ENCODE measurements at regions not wholly inside any gene's neighbourhood (a gene's known extent, or its start where the extent isn't known, plus 50 kb on each side); places are given as distances from the start of the nearest gene placed in this dataset.
"Not testable (repeated sequence)": the region's sequence is repeated elsewhere in the genome, so short reads cannot be mapped to it uniquely, and the experiment has no call there.

GRCh38 chr6:74892091-74892490 is 313.8 kb downstream of the COL12A1 start:
- DNase-seq (ENCODE audit: low read depth) = no peak
- TF ChIP-seq, protein P1, sequence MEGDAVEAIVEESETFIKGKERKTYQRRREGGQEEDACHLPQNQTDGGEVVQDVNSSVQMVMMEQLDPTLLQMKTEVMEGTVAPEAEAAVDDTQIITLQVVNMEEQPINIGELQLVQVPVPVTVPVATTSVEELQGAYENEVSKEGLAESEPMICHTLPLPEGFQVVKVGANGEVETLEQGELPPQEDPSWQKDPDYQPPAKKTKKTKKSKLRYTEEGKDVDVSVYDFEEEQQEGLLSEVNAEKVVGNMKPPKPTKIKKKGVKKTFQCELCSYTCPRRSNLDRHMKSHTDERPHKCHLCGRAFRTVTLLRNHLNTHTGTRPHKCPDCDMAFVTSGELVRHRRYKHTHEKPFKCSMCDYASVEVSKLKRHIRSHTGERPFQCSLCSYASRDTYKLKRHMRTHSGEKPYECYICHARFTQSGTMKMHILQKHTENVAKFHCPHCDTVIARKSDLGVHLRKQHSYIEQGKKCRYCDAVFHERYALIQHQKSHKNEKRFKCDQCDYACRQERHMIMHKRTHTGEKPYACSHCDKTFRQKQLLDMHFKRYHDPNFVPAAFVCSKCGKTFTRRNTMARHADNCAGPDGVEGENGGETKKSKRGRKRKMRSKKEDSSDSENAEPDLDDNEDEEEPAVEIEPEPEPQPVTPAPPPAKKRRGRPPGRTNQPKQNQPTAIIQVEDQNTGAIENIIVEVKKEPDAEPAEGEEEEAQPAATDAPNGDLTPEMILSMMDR (IDR thresholded peaks at IDR 0.05; ENCODE audit: insufficient read depth, low read depth, low read length) = no peak
- H3K4me3 ChIP-seq (ENCODE audit: low read depth, low read length) = no peak overlapping the region

DNA sequence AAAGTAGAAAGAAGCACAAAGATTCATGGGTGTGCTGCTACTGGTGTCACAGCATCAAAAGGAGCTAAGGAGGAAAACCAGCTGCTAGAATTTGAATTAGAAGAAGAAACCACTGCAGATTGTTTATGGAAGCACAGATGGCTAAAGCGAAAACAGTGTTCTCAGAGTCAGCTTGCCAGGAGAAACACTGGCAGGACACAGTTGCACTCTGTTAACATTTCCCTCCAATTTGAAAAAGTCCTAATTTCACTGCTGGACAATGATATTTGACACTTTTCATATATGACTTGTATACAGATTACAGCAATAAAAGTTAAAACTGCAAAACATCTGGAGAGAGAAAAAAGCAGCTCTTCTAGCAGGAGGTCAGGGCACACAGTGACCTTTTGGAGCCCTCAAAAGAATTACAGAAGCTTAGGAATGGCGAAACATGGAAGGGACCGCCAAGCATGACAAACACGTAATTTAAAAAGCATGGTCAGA is 314.5 kb downstream of the COL12A1 start:
- DNase-seq (ENCODE audit: low read depth) = peak; percentile 75
- H3K4me3 ChIP-seq (ENCODE audit: low read depth, low read length) = no peak overlapping the region
- TF ChIP-seq, protein P1 (IDR thresholded peaks at IDR 0.05; ENCODE audit: insufficient read depth, low read depth, low read length) = no peak

DNA sequence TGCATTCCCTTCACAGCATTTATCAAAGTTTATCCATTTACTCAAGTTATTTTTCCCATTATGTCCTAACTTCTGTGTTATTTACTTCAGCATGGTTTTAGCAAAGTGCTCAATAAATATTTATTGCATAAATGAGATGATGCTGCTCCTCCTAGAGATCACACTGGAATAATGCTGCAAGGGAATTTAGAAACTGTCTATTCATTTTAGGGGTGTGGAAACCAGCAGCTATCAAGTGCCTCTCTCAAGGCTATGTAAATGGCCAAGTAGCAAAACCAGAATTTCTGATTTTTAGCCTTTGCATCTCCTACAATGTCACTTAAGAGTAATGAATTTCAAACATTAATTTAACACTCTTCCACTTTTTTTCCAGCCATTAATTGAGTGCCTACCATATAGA is 316.2 kb downstream of the COL12A1 start:
- TF ChIP-seq, protein P1 (IDR thresholded peaks at IDR 0.05; ENCODE audit: insufficient read depth, low read depth, low read length) = no peak
- no peak overlapping the region for H3K4me3 ChIP-seq (ENCODE audit: low read depth, low read length)
- DNase-seq (ENCODE audit: low read depth) = no peak

DNA sequence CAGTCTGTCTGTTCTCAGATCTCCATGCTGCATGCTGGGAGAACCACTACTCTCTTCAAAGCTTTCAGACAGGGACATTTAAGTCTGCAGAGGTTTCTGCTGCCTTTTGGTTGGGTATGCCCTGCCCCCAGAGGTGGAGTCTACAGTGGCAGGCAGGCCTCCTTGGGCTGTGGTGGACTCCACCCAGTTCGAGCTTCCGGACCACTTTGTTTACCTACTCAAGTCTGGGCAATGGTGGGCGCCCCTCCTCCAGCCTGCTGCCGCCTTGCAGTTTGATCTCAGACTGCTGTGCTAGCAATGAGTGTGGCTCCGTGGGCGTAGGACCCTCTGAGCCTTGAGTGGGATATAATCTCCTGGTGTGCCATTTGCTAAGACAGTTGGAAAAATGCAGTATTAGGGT is 317.1 kb downstream of the COL12A1 start:
- H3K4me3 ChIP-seq (ENCODE audit: low read depth, low read length); DNase-seq (ENCODE audit: low read depth): not testable (repeated sequence)

DNA sequence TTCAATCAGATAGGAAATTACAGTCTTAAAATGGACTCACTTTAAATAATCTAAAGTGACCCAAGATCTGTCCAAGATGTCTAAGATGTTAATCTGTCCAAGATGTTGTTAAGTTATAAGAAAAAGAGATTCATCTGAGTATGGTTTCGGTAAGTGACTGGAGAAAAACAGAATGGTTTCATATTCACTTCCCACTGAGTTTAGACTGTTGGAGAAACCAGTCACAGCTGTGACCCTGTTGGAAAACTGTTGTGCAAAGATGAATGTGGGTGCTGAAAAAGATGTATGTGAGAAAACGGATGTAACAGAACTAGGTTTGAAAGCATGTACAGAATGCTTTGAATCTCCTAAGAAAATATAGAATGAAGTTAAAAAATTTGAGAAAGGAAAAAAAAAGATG is 325.9 kb downstream of the COL12A1 start:
- TF ChIP-seq, protein P1 (IDR thresholded peaks at IDR 0.05; ENCODE audit: insufficient read depth, low read depth, low read length) = no peak
- H3K4me3 ChIP-seq (ENCODE audit: low read depth, low read length) = no peak overlapping the region
- no peak for DNase-seq (ENCODE audit: low read depth)

DNA sequence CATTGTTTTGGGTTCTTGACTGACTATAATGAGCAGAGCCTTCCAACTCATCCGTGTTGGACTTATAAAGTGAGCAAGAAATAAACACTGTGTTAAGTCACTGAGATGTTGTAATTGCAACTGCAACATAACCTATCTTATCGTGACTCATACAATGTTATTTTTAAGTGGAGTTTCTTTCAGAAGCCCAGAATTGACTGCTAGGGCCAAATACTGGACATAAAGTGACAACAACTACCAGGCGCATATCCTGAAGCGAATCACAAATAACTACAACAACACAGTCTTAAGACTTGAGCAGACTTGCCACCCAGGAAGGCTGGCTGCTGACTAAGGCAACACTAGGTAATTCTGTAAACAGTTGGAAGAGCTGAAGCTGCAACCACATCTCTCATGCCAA is 326.6 kb downstream of the COL12A1 start:
- H3K4me3 ChIP-seq (ENCODE audit: low read depth, low read length) = no peak overlapping the region
- TF ChIP-seq, protein P1 (IDR thresholded peaks at IDR 0.05; ENCODE audit: insufficient read depth, low read depth, low read length) = no peak
- DNase-seq (ENCODE audit: low read depth) = peak; percentile 89

GRCh38 chr6:74875193-74875592 is 330.7 kb downstream of the COL12A1 start:
- no peak for DNase-seq (ENCODE audit: low read depth)
- H3K4me3 ChIP-seq (ENCODE audit: low read depth, low read length) = no peak overlapping the region
- TF ChIP-seq, protein P1 (IDR thresholded peaks at IDR 0.05; ENCODE audit: insufficient read depth, low read depth, low read length) = no peak

All from fibroblast of villous mesenchyme (primary cell).